Tibial nerve (tissue), 4 donors: ENCODE measurements at regions not wholly inside any gene's neighbourhood (a gene's known extent, or its start where the extent isn't known, plus 50 kb on each side); places are given as distances from the start of the nearest gene placed in this dataset.

Source experiments
- DNase-seq, 2 donors: peaks; one replicate each; pipeline ENCODE4 v3.0.0-alpha.2; 2019; ENCODE audit warnings: low spot score in 2 of 2
- H3K27ac ChIP-seq, 4 donors: fragments of 200-600 bp; sonication (generic) in 3 of 4; one replicate each; pipeline ENCODE4 v1.5.1; 2017 to 2019; ENCODE audit warnings: mild to moderate bottlenecking in 1 of 4
- H3K27me3 ChIP-seq, 2 donors: fragments of 200-600 bp; sonication (generic) in 1 of 2; one replicate each; pipeline versions ENCODE4 v1.5.1 to v1.6.0; 2017 to 2019
- H3K36me3 ChIP-seq, 3 donors: fragments of 200-600 bp; sonication (generic); one replicate each; pipeline ENCODE4 v1.5.1; 2018 to 2019
- H3K4me1 ChIP-seq, 4 donors: fragments of 200-600 bp; sonication (generic) in 3 of 4; one replicate each; pipeline ENCODE4 v1.5.1; 2017 to 2019
- H3K4me3 ChIP-seq, 4 donors: fragments of 200-600 bp; sonication (generic) in 3 of 4; one replicate each; pipeline ENCODE4 v1.5.1; 2017 to 2019; ENCODE audit warnings: mild to moderate bottlenecking in 1 of 4, moderate library complexity in 1 of 4
- H3K9me3 ChIP-seq, 4 donors: fragments of 200-600 bp; sonication (generic) in 3 of 4; one replicate each; pipeline ENCODE4 v1.5.1; 2017 to 2019
- CTCF ChIP-seq, 5 experiments: fragments of 200-600 bp in 3 of 5; fragments of 450-650 bp in 2 of 5; sonication (generic) in 3 of 5; IDR thresholded peaks; one replicate each; pipeline ENCODE4 v1.5.1; 2016 to 2019; ENCODE audit warnings: antibody characterized with exemption in 5 of 5, mild to moderate bottlenecking in 3 of 5, moderate library complexity in 2 of 5
- EP300 ChIP-seq, 2 donors: sonication (generic); formaldehyde crosslinking; IDR thresholded peaks; one replicate each; pipeline ENCODE4 v1.6.1; 2017; ENCODE audit warnings: antibody characterized with exemption in 2 of 2, mild to moderate bottlenecking in 1 of 2
- POLR2A ChIP-seq, 2 donors: fragments of 450-650 bp; IDR thresholded peaks; one replicate each; pipeline ENCODE4 v1.6.1; 2017; ENCODE audit warnings: antibody characterized with exemption in 2 of 2, mild to moderate bottlenecking in 2 of 2, moderate library complexity in 2 of 2
- WGBS, 2 donors: methylation state at CpG; one replicate each; pipeline ENCODE4 v1.1.5; 2018; 5-methylcytosine and 5-hydroxymethylcytosine counted together

- Histone ChIP-seq H3K9me3 (no peaks in the 10 kb centered on the region), H3K4me1 (no peaks in the 10 kb centered on the region), H3K4me3 (no peak overlapping the region), H3K27ac (no peak overlapping the region), H3K27me3 (no peaks in the 10 kb centered on the region), H3K36me3 (no peaks in the 10 kb centered on the region)
- WGBS, 2 donors, result 73 to 87% methylated on average over 5 of the region's 5 CpGs
- no peak for DNase-seq
- no peak for TF ChIP-seq CTCF (IDR thresholded peaks at IDR 0.05)
- TF ChIP-seq EP300 (IDR thresholded peaks at IDR 0.05), result no peak
- no peak for TF ChIP-seq POLR2A (IDR thresholded peaks at IDR 0.05)
Observed at GRCh38 chr3:139286241-139286640, 57.6 kb upstream of the MRPS22 start.

- TF ChIP-seq CTCF (IDR thresholded peaks at IDR 0.05), result no peak
- TF ChIP-seq EP300 (IDR thresholded peaks at IDR 0.05), result no peak
- no peak for TF ChIP-seq POLR2A (IDR thresholded peaks at IDR 0.05)
- Histone ChIP-seq H3K27me3 (no peaks in the 10 kb centered on the region), H3K4me1 (no peaks in the 10 kb centered on the region), H3K36me3 (no peaks in the 10 kb centered on the region), H3K9me3 (no peaks in the 10 kb centered on the region), H3K27ac (no peak overlapping the region), H3K4me3 (no peak overlapping the region)
- DNase-seq, result no peak
- 60 to 67% methylated on average over 7 of the region's 7 CpGs for WGBS, 2 donors
Observed at GRCh38 chr3:139286825-139287224, 57.0 kb upstream of the MRPS22 start.

- no peak for TF ChIP-seq EP300 (IDR thresholded peaks at IDR 0.05)
- TF ChIP-seq POLR2A (IDR thresholded peaks at IDR 0.05), result no peak
- no peak for TF ChIP-seq CTCF (IDR thresholded peaks at IDR 0.05)
- 88 to 89% methylated on average over 4 of the region's 4 CpGs for WGBS, 2 donors
- H3K27me3 ChIP-seq, result no peaks in the 10 kb centered on the region
- no peak for DNase-seq
- no peaks in the 10 kb centered on the region for H3K36me3 ChIP-seq
- H3K4me1 ChIP-seq, result no peaks in the 10 kb centered on the region
- H3K4me3 ChIP-seq, result no peak overlapping the region
- H3K27ac ChIP-seq, result no peak overlapping the region
- no peaks in the 10 kb centered on the region for H3K9me3 ChIP-seq
Observed at GRCh38 chr3:139287557-139287956, 56.3 kb upstream of the MRPS22 start.

- no peak for DNase-seq
- TF ChIP-seq POLR2A (IDR thresholded peaks at IDR 0.05) (no peak), EP300 (IDR thresholded peaks at IDR 0.05) (no peak), CTCF (IDR thresholded peaks at IDR 0.05) (no peak)
- no peak overlapping the region for H3K4me3 ChIP-seq
- no peaks in the 10 kb centered on the region for H3K9me3 ChIP-seq
- no peak overlapping the region for H3K27ac ChIP-seq
- H3K36me3 ChIP-seq, result no peaks in the 10 kb centered on the region
- 46 to 48% methylated on average over 4 to 7 of the region's 8 CpGs for WGBS, 2 donors
- no peaks in the 10 kb centered on the region for H3K4me1 ChIP-seq
- no peaks in the 10 kb centered on the region for H3K27me3 ChIP-seq
Observed at GRCh38 chr3:139288266-139288821, 55.5 kb upstream of the MRPS22 start.

- TF ChIP-seq EP300 (IDR thresholded peaks at IDR 0.05) (no peak), POLR2A (IDR thresholded peaks at IDR 0.05) (no peak), CTCF (IDR thresholded peaks at IDR 0.05) (no peak)
- Histone ChIP-seq H3K36me3 (no peaks in the 10 kb centered on the region), H3K27ac (no peak overlapping the region), H3K4me3 (no peak overlapping the region), H3K27me3 (no peaks in the 10 kb centered on the region), H3K4me1 (no peaks in the 10 kb centered on the region), H3K9me3 (no peaks in the 10 kb centered on the region)
- 43 to 49% methylated on average over 6 of the region's 6 CpGs for WGBS, 2 donors
- no peak for DNase-seq
Observed at GRCh38 chr3:139289860-139290524, 53.8 kb upstream of the MRPS22 start.
